ENCODE measurements at regions not wholly inside any gene's neighbourhood (a gene's known extent, or its start where the extent isn't known, plus 50 kb on each side); places are given as distances from the start of the nearest gene placed in this dataset.

DNA sequence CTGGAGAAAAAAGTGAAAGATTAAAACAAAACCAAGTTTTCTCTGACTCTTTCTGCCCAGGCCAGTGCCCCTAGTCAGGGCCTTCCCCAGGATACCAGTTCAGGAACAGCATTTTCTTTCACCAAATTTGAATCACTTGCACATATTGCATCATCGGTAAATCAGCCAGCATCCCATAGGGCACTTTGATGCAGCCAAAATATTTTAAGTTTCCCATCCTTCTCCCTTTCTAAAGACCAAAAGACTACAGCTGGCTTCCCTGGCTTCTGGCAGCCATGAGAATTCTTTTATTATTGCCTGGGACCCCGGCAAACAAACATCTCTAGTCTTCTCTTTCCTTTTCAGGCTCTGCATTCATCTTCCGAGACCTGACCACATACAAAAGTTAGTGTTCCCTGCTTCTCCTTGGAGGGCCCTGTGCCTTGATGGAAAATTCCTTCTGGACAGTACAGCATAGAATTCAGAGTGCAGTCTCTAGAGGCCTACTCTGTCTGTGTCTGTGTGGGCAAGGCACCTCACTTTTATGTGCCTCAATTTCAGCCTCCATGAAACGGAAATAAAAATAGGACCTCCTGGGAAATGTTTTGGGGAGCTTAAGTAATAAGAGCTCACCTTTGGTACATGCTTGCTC is 348.0 kb downstream of the VPS13C start:
- no peak overlapping the region for H3K27ac ChIP-seq (ENCODE audit: low read depth, low read length)
- no peak overlapping the region for H3K4me3 ChIP-seq (ENCODE audit: low read length)
- Mint-ChIP-seq H3K4me3 (no peak overlapping the region), H3K27ac (no peak overlapping the region), H3K27me3 (peaks cover 14 to 17% of the 10 kb centered on the region in 2 donors), H3K9me3 (no peaks in the 10 kb centered on the region), H3K4me1 (no peaks in the 10 kb centered on the region), H3K36me3 (no peaks in the 10 kb centered on the region)
- ChIA-PET CTCF (no interaction called here), POLR2A (no interaction called here)
- no peaks in the 10 kb centered on the region for H3K4me1 ChIP-seq (ENCODE audit: insufficient read depth, low read length)
- DNase-seq, result no peak
- H3K36me3 ChIP-seq (ENCODE audit: insufficient read depth, low read length), result no peaks in the 10 kb centered on the region
- no peaks in the 10 kb centered on the region for H3K27me3 ChIP-seq (ENCODE audit: insufficient read depth, low read length, poor library complexity, severe bottlenecking)
- H3K9me3 ChIP-seq (ENCODE audit: low read length), result no peaks in the 10 kb centered on the region

DNA sequence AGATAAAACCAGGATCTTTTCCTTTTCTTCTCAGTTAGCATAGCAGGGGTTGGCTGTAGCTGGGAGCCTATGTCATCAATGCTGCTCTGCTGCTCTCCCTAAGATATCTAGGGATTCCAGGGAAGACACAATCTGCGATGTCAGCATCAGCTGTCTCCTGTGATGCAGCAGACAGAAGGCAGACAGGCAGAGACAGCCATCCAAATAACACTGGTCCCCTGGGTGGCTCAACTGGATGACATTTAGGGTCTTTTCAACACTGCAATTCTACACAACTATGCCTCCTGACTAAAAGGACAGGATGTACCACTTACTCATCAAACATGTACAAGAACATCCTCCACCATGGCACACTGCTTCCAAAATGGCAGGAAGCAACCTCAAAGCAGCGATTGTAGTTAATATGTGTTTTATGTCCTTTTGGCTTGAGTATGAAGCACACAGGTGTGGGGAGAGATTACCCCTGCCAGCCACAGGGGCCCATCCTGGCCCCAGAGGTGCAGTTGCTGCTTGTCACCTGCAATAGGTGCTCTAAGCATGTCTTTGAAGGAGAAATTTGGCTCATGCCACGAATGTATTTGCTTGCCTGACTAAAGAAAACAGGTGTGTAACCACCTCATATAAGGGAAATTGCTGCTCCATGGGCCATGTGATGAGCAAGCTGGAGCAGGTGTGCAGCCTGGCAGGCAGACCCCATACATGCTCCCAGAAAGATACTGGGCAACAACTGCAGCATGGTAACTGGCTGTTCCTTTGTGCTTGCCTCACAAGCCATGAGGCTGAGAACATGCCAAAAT is 357.8 kb downstream of the VPS13C start:
- Histone ChIP-seq H3K36me3 (ENCODE audit: insufficient read depth, low read length) (no peaks in the 10 kb centered on the region), H3K27ac (ENCODE audit: low read depth, low read length) (no peak overlapping the region), H3K4me1 (ENCODE audit: insufficient read depth, low read length) (no peaks in the 10 kb centered on the region), H3K4me3 (ENCODE audit: low read length) (no peak overlapping the region), H3K9me3 (ENCODE audit: low read length) (no peaks in the 10 kb centered on the region), H3K27me3 (ENCODE audit: insufficient read depth, low read length, poor library complexity, severe bottlenecking) (no peaks in the 10 kb centered on the region)
- no peak overlapping the region for H3K4me3 Mint-ChIP-seq
- POLR2A ChIA-PET, result no interaction called here
- no peaks in the 10 kb centered on the region for H3K36me3 Mint-ChIP-seq
- H3K9me3 Mint-ChIP-seq, result peaks cover 0 to 3% (median 0%) of the 10 kb centered on the region in 5 donors
- peaks cover 12 to 52% of the 10 kb centered on the region in 2 donors for H3K27me3 Mint-ChIP-seq
- no peak for DNase-seq
- H3K27ac Mint-ChIP-seq, result no peak overlapping the region
- H3K4me1 Mint-ChIP-seq, result no peaks in the 10 kb centered on the region
- CTCF ChIA-PET, result no interaction called here

DNA sequence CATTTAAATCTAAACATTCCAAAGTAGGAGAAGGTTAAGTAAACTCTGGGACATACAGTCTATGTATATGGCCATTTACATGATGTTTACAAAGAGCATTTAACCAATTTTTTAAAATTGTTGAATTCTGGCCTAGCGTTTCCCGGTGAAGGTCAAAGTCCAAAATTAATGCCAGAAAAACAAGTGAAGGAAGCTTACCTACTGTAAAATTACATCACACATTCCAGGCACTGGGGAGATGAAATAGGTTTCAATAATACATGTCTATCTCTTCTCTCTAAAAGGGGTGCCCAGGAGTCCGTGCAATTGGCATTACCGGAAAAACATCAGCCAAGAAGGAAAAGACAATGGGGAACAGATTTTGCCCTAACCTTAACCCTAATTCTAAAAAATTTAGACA is 358.8 kb downstream of the VPS13C start:
- POLR2A ChIA-PET, result no interaction called here
- CTCF ChIA-PET, result no interaction called here
- Histone ChIP-seq H3K4me3 (ENCODE audit: low read length) (no peak overlapping the region), H3K27ac (ENCODE audit: low read depth, low read length) (no peak overlapping the region), H3K9me3 (ENCODE audit: low read length) (no peaks in the 10 kb centered on the region), H3K36me3 (ENCODE audit: insufficient read depth, low read length) (no peaks in the 10 kb centered on the region), H3K27me3 (ENCODE audit: insufficient read depth, low read length, poor library complexity, severe bottlenecking) (no peaks in the 10 kb centered on the region), H3K4me1 (ENCODE audit: insufficient read depth, low read length) (no peaks in the 10 kb centered on the region)
- Mint-ChIP-seq H3K27ac (no peak overlapping the region), H3K4me3 (no peak overlapping the region), H3K36me3 (no peaks in the 10 kb centered on the region), H3K4me1 (no peaks in the 10 kb centered on the region), H3K27me3 (peaks cover 15 to 56% of the 10 kb centered on the region in 2 donors), H3K9me3 (peaks cover 0 to 3% (median 0%) of the 10 kb centered on the region in 5 donors)
- no peak for DNase-seq

DNA sequence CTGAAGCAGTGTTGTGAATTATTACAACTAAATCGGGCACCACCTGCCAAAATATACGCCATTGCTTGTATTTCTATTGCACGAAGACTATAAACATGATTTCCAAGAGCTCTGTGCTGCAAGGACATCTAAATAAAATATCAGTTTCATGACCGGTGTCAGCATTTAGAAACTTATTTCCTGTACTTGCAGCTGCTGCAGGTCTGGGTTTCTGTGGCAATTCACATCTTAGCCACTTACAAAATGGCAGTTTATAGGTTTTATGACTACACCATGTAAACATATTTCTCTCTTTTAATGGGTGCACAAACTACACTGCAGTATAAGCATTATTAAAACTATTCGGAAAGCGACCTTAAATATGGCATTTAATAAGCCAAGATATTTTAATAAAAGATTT is 359.4 kb downstream of the VPS13C start:
- no peak overlapping the region for H3K27ac ChIP-seq (ENCODE audit: low read depth, low read length)
- POLR2A ChIA-PET, result no interaction called here

DNA sequence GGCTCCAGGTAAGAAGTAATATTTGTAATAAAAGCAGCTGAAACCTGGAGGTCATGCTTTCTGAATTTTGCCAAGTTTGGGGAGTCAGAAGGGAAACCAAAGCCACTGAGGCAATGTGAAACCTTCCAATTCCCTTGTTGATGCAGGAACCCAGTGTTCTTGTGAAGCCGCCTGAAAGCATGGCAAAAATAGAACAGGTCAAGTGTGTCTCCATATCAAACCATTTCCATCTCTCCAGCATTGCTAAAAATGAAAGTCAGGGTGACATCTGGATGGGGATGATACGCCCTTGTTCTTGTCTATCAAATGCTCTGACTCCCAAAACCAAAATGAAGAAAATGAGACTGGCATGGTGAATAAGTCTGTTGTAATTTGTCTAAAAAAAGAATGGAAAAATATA is 362.5 kb downstream of the VPS13C start:
- Mint-ChIP-seq H3K27me3 (peaks cover 9 to 67% of the 10 kb centered on the region in 2 donors), H3K27ac (no peak overlapping the region), H3K4me3 (no peak overlapping the region)

More for the DNA sequence above, 359.4 kb downstream of the VPS13C start:
- no peak for DNase-seq
- Mint-ChIP-seq H3K9me3 (peaks cover 0 to 3% (median 0%) of the 10 kb centered on the region in 5 donors), H3K4me3 (no peak overlapping the region), H3K27ac (no peak overlapping the region), H3K27me3 (peaks cover 15 to 58% of the 10 kb centered on the region in 2 donors), H3K36me3 (no peaks in the 10 kb centered on the region), H3K4me1 (no peaks in the 10 kb centered on the region)
- H3K27me3 ChIP-seq (ENCODE audit: insufficient read depth, low read length, poor library complexity, severe bottlenecking), result no peaks in the 10 kb centered on the region
- H3K4me3 ChIP-seq (ENCODE audit: low read length), result no peak overlapping the region
- H3K4me1 ChIP-seq (ENCODE audit: insufficient read depth, low read length), result no peaks in the 10 kb centered on the region
- CTCF ChIA-PET, result no interaction called here
- H3K9me3 ChIP-seq (ENCODE audit: low read length), result no peaks in the 10 kb centered on the region
- H3K36me3 ChIP-seq (ENCODE audit: insufficient read depth, low read length), result no peaks in the 10 kb centered on the region

DNA sequence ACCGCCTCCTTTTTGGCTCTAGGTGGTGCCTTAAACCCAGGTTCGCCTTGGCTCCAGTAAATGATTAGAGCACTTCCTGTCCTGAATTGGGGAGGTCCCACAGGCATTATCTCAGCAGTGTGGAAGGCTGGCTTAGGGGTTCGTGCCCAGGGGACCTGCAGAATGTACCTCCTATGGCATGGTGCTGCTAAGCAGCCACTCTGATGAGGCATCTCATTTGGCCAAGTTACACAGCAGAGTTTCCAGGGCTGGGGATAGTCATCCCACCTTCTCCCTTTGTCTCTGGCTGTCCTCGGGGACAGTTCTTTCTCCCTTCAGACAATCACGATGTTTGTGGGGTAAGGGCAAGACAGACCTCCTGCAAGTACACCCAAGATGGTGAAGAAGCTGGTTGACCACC is 371.2 kb downstream of the VPS13C start:
- H3K4me1 Mint-ChIP-seq, result no peaks in the 10 kb centered on the region
- Histone ChIP-seq H3K27ac (ENCODE audit: low read depth, low read length) (no peak overlapping the region), H3K27me3 (ENCODE audit: insufficient read depth, low read length, poor library complexity, severe bottlenecking) (no peaks in the 10 kb centered on the region), H3K4me3 (ENCODE audit: low read length) (no peak overlapping the region), H3K9me3 (ENCODE audit: low read length) (no peaks in the 10 kb centered on the region), H3K36me3 (ENCODE audit: insufficient read depth, low read length) (no peaks in the 10 kb centered on the region), H3K4me1 (ENCODE audit: insufficient read depth, low read length) (no peaks in the 10 kb centered on the region)
- no peak overlapping the region for H3K27ac Mint-ChIP-seq
- H3K9me3 Mint-ChIP-seq, result no peaks in the 10 kb centered on the region
- CTCF ChIA-PET, result no interaction called here
- no peaks in the 10 kb centered on the region for H3K36me3 Mint-ChIP-seq
- H3K4me3 Mint-ChIP-seq, result no peak overlapping the region
- POLR2A ChIA-PET, result no interaction called here
- peaks cover 7 to 31% of the 10 kb centered on the region in 2 donors for H3K27me3 Mint-ChIP-seq
- DNase-seq, result no peak

More for the DNA sequence above, 362.5 kb downstream of the VPS13C start:
- no peaks in the 10 kb centered on the region for H3K36me3 ChIP-seq (ENCODE audit: insufficient read depth, low read length)
- H3K4me1 ChIP-seq (ENCODE audit: insufficient read depth, low read length), result no peaks in the 10 kb centered on the region
- no peak for DNase-seq
- H3K9me3 ChIP-seq (ENCODE audit: low read length), result no peaks in the 10 kb centered on the region
- ChIA-PET POLR2A (no interaction called here), CTCF (interaction anchor here (0.7 kb wide), 1 partner anchor 234 kb away, joined by 3 read pairs; no protein-coding TSS in a partner anchor)
- no peaks in the 10 kb centered on the region for H3K9me3 Mint-ChIP-seq
- no peak overlapping the region for H3K27ac ChIP-seq (ENCODE audit: low read depth, low read length)
- H3K27me3 ChIP-seq (ENCODE audit: insufficient read depth, low read length, poor library complexity, severe bottlenecking), result no peaks in the 10 kb centered on the region
- no peaks in the 10 kb centered on the region for H3K4me1 Mint-ChIP-seq
- no peaks in the 10 kb centered on the region for H3K36me3 Mint-ChIP-seq
- H3K4me3 ChIP-seq (ENCODE audit: low read length), result no peak overlapping the region

DNA sequence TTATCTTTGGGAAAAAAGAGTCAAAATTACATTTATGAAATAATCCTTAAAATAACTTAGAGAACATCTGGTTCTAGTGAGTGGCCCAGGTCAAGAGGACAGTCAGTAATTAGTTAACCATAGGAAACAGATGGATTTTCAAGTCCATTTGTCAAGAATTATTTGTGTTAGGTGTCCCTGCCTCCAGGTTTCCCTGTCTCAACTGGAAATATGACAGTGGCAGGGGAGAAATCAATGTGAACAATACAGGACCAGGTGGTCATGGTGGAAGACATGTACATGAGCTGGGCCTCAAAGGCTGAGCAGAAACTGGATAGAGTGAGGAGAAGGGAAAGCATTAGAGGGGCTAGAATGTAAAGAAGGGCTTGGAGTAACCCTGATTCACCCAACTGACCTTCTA is 372.6 kb downstream of the VPS13C start:
- Mint-ChIP-seq H3K4me1 (no peaks in the 10 kb centered on the region), H3K27me3 (peaks cover 7 to 21% of the 10 kb centered on the region in 2 donors), H3K4me3 (no peak overlapping the region), H3K9me3 (no peaks in the 10 kb centered on the region), H3K36me3 (no peaks in the 10 kb centered on the region), H3K27ac (no peak overlapping the region)
- H3K27me3 ChIP-seq (ENCODE audit: insufficient read depth, low read length, poor library complexity, severe bottlenecking), result no peaks in the 10 kb centered on the region
- no peaks in the 10 kb centered on the region for H3K9me3 ChIP-seq (ENCODE audit: low read length)
- ChIA-PET POLR2A (no interaction called here), CTCF (no interaction called here)
- H3K4me1 ChIP-seq (ENCODE audit: insufficient read depth, low read length), result no peaks in the 10 kb centered on the region
- no peak overlapping the region for H3K4me3 ChIP-seq (ENCODE audit: low read length)
- DNase-seq, result no peak
- no peaks in the 10 kb centered on the region for H3K36me3 ChIP-seq (ENCODE audit: insufficient read depth, low read length)
- H3K27ac ChIP-seq (ENCODE audit: low read depth, low read length), result no peak overlapping the region

DNA sequence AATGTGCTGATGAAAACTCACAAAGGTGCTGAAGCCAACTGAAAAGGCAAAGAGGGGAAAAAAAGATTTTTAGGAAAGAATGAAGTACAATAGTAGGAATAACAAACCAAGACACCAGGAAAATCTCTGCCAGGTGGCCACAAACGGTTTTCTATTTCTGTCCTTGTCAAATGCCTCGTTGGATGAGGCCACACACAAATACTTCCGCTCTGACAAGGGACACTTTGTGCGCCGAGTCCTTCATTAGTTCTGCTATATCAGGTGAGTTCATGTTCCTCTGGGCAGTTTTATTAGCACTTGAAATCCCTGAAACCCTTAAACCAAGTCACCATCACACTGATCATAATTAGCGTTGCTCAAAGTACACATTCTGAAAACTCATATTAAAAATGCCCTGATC is 373.1 kb downstream of the VPS13C start:
- Mint-ChIP-seq H3K27ac (no peak overlapping the region), H3K4me1 (no peaks in the 10 kb centered on the region), H3K27me3 (peaks cover 3 to 19% of the 10 kb centered on the region in 2 donors), H3K36me3 (no peaks in the 10 kb centered on the region), H3K9me3 (no peaks in the 10 kb centered on the region), H3K4me3 (no peak overlapping the region)
- Histone ChIP-seq H3K9me3 (ENCODE audit: low read length) (no peaks in the 10 kb centered on the region), H3K36me3 (ENCODE audit: insufficient read depth, low read length) (no peaks in the 10 kb centered on the region), H3K27me3 (ENCODE audit: insufficient read depth, low read length, poor library complexity, severe bottlenecking) (no peaks in the 10 kb centered on the region), H3K4me1 (ENCODE audit: insufficient read depth, low read length) (no peaks in the 10 kb centered on the region), H3K27ac (ENCODE audit: low read depth, low read length) (no peak overlapping the region), H3K4me3 (ENCODE audit: low read length) (no peak overlapping the region)
- no peak for DNase-seq
- ChIA-PET CTCF (no interaction called here), POLR2A (no interaction called here)
